PC-9 (cell line): ENCODE measurements at regions not wholly inside any gene's neighbourhood (a gene's known extent, or its start where the extent isn't known, plus 50 kb on each side); places are given as distances from the start of the nearest gene placed in this dataset.
"Not testable (repeated sequence)": the region's sequence is repeated elsewhere in the genome, so short reads cannot be mapped to it uniquely, and the experiment has no call there.

Experiments used
- EZH2 ChIP-seq: fragments of 200-600 bp; sonication (generic); IDR thresholded peaks from 2 replicates; pipeline ENCODE4 v1.8.0; 2017; ENCODE audit warnings: antibody characterized with exemption, low read depth
- TF ChIP-seq, protein P1 (sequence below): fragments of 200-600 bp; sonication (generic); conservative IDR thresholded peaks from 2 replicates; pipeline ENCODE4 v1.6.1; 2017; ENCODE audit warnings: mixed run types, antibody characterized with exemption, mild to moderate bottlenecking, moderate library complexity

DNA sequence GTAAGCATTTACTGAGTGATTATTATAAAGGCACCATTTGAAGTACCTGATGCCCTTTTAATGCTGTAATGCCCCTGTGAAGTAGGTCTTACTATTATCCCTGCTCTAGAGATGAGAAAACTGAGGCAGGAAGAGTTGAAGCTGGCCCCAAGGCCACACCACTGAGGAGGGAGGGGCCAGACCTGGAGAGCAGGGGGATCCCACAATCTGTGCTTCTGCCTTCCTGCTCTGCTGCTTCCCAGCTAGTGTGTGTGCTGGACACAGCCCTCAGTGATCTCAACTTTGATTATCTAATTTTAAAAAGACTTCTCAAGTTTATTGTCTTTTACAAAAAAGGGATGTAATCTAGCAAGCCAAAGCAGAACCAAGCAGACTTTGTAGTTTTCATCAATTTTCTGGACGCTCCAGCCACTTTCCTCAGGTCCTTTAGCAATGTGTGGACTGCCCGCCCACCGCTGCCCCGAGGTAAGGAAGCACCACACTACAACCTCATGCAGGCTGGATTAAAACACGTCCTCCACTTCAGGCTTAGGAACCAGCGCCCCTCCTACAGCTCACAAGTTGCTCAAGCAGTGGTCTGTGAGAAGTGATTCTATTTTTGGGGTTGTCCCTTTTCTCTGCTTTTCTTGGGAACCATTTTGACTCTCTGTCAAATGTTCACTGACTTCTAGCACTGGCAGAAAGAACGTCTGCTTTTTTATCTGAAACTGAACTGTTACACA, 91.5 kb upstream of the FBXO28 start:
- TF ChIP-seq, protein P1, sequence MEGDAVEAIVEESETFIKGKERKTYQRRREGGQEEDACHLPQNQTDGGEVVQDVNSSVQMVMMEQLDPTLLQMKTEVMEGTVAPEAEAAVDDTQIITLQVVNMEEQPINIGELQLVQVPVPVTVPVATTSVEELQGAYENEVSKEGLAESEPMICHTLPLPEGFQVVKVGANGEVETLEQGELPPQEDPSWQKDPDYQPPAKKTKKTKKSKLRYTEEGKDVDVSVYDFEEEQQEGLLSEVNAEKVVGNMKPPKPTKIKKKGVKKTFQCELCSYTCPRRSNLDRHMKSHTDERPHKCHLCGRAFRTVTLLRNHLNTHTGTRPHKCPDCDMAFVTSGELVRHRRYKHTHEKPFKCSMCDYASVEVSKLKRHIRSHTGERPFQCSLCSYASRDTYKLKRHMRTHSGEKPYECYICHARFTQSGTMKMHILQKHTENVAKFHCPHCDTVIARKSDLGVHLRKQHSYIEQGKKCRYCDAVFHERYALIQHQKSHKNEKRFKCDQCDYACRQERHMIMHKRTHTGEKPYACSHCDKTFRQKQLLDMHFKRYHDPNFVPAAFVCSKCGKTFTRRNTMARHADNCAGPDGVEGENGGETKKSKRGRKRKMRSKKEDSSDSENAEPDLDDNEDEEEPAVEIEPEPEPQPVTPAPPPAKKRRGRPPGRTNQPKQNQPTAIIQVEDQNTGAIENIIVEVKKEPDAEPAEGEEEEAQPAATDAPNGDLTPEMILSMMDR = not testable (repeated sequence)
- not testable (repeated sequence) for TF ChIP-seq EZH2
